ENCODE measurements at regions not wholly inside any gene's neighbourhood (a gene's known extent, or its start where the extent isn't known, plus 50 kb on each side); places are given as distances from the start of the nearest gene placed in this dataset.

DNA sequence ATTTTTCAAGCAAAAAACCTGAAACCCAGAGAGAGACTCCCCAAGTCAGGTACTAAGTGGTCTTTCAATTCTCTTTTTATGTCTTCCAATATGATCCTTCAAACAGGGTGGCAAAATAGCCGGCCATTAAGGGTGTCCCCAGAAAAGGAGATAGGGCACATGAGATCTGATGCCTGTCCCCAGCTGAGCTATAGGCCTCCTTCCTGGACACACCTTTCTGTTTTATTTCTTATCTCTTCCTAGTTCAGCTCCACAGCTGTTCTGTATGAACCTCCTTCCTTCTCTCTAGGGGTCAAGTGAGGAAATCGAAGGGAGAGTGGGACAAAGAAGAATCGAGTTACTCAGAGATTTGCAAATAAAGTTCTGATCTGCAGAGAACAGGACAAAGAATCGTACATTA is 112.4 kb upstream of the ATP1A1 start:
- no peak overlapping the region for H3K23ac ChIP-seq (ENCODE audit: low read length in 2 of 2)
- no peak overlapping the region for H2AFZ ChIP-seq (ENCODE audit: low read depth, low read length)
- no peak overlapping the region for H2AK5ac ChIP-seq (ENCODE audit: low read length, severe bottlenecking)
- H3K4ac ChIP-seq (ENCODE audit: low read depth in 1 of 2, low read length in 2 of 2), result no peak overlapping the region
- H3K9me3 ChIP-seq (ENCODE audit: control insufficient read depth, low read length), result no peaks in the 10 kb centered on the region
- no peak overlapping the region for H3K9ac ChIP-seq (ENCODE audit: low read length)
- no peak for DNase-seq
- H2BK12ac ChIP-seq (ENCODE audit: low read length in 2 of 2), result no peak overlapping the region
- H3K27ac ChIP-seq (ENCODE audit: low read length, poor library complexity, severe bottlenecking), result no peak overlapping the region
- H3K4me3 ChIP-seq (ENCODE audit: insufficient read depth in 1 of 2, low read depth in 1 of 2, low read length in 2 of 2), result no peak overlapping the region
- no peak overlapping the region for H4K8ac ChIP-seq (ENCODE audit: low read length)
- no peak overlapping the region for H3K14ac ChIP-seq (ENCODE audit: low read length in 2 of 2)
- no peak overlapping the region for H4K91ac ChIP-seq (ENCODE audit: low read length)
- H3K4me2 ChIP-seq (ENCODE audit: low read length, poor library complexity, severe bottlenecking), result no peak overlapping the region
- whole genome bisulfite sequencing, result 78% methylated on average over 4 of the region's 4 CpGs
- no peak overlapping the region for H2BK5ac ChIP-seq (ENCODE audit: low read depth, low read length, poor library complexity, severe bottlenecking)
- H3K18ac ChIP-seq (ENCODE audit: low read depth in 1 of 2, low read length in 2 of 2), result no peak overlapping the region
- H3K27me3 ChIP-seq (ENCODE audit: control insufficient read depth in 1 of 2, insufficient read depth in 1 of 2, low read length in 2 of 2), result peaks cover 15 to 31% of the 10 kb centered on the region in 2 experiments
- H2BK15ac ChIP-seq (ENCODE audit: low read depth, poor library complexity, severe bottlenecking), result no peak overlapping the region
- H2BK120ac ChIP-seq (ENCODE audit: low read depth, low read length), result no peak overlapping the region
- peaks cover 8% of the 10 kb centered on the region for H3K4me1 ChIP-seq (ENCODE audit: control insufficient read depth, insufficient read depth, low read depth, low read length)
- H3K79me1 ChIP-seq (replicated peaks; ENCODE audit: low read length, poor library complexity, severe bottlenecking), result no peaks in the 10 kb centered on the region
- no peaks in the 10 kb centered on the region for H3K36me3 ChIP-seq (ENCODE audit: control insufficient read depth in 1 of 2, insufficient read depth in 2 of 2, low read depth in 1 of 2, low read length in 2 of 2)

DNA sequence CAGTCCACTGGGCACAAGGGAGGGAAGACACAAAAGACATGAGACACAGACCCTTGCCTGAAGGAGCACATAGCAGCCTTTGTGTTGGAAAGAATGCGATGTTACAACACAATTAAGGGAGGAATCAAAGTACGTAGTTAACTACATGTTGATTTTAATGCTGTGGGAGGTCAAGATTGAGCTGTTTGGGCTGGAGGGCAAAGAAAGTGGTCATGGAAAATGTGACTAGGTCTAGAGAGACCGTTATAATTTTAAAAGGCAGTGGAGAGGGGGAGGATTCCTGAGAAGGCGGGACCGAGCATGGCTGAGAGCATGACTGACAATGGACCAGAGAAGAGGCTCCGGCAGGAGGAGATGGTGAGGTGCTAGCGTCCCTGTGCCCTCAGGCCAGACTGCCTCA is 111.8 kb upstream of the ATP1A1 start:
- Histone ChIP-seq H3K14ac (ENCODE audit: low read length in 2 of 2) (no peak overlapping the region), H3K9me3 (ENCODE audit: control insufficient read depth, low read length) (no peaks in the 10 kb centered on the region), H3K23ac (ENCODE audit: low read length in 2 of 2) (no peak overlapping the region), H3K27me3 (ENCODE audit: control insufficient read depth in 1 of 2, insufficient read depth in 1 of 2, low read length in 2 of 2) (peaks cover 15 to 31% of the 10 kb centered on the region in 2 experiments), H2AK5ac (ENCODE audit: low read length, severe bottlenecking) (no peak overlapping the region), H3K79me1 (replicated peaks; ENCODE audit: low read length, poor library complexity, severe bottlenecking) (no peaks in the 10 kb centered on the region), H3K18ac (ENCODE audit: low read depth in 1 of 2, low read length in 2 of 2) (no peak overlapping the region), H2BK12ac (ENCODE audit: low read length in 2 of 2) (no peak overlapping the region), H3K27ac (ENCODE audit: low read length, poor library complexity, severe bottlenecking) (no peak overlapping the region), H2BK120ac (ENCODE audit: low read depth, low read length) (no peak overlapping the region), H2AFZ (ENCODE audit: low read depth, low read length) (no peak overlapping the region), H4K8ac (ENCODE audit: low read length) (no peak overlapping the region), H3K4me3 (ENCODE audit: insufficient read depth in 1 of 2, low read depth in 1 of 2, low read length in 2 of 2) (no peak overlapping the region), H2BK15ac (ENCODE audit: low read depth, poor library complexity, severe bottlenecking) (no peak overlapping the region), H3K36me3 (ENCODE audit: control insufficient read depth in 1 of 2, insufficient read depth in 2 of 2, low read depth in 1 of 2, low read length in 2 of 2) (no peaks in the 10 kb centered on the region), H2BK5ac (ENCODE audit: low read depth, low read length, poor library complexity, severe bottlenecking) (no peak overlapping the region), H3K9ac (ENCODE audit: low read length) (no peak overlapping the region), H3K4ac (ENCODE audit: low read depth in 1 of 2, low read length in 2 of 2) (no peak overlapping the region), H3K4me2 (ENCODE audit: low read length, poor library complexity, severe bottlenecking) (no peak overlapping the region), H3K4me1 (ENCODE audit: control insufficient read depth, insufficient read depth, low read depth, low read length) (peaks cover 6% of the 10 kb centered on the region), H4K91ac (ENCODE audit: low read length) (no peak overlapping the region)
- 65% methylated on average over 6 of the region's 7 CpGs for WGBS
- no peak for DNase-seq

DNA sequence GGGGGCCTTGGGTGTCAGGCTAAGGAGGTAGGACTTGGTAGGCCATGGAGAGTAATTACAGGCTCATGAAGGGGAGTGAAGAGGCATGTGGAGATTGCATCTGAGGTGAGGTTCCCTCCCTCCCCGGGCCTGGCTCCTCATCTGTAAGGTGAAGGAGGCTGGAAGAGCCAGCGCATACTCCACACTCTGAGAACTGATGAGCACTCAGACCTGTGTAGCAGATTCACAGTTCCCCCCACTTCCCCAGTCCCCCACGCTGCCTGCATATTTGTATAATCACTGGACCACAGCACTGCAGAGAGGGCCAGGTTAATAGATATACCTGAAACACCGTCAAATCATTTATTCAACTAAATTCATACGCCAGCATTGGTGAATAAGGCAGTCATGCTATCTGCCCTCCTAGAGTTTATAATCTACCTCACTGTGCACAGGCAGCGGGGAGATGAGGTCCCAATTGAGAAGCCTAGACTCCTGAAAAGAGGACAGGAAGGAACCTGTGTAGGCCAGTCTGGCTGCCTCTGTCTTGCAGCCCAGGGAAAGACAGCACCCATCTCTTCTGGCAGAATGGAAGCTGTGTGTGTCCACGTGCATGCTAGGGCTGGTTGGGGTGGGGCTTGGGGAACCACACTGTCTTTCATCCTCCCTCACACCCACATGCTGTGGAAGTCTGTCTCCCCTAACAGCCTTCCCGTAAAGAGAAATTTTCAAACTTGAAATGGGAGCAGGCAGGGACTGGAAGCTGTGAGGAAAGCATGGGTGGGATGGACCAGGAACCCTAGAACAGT is 110.6 kb upstream of the ATP1A1 start:
- H3K4ac ChIP-seq (ENCODE audit: low read depth in 1 of 2, low read length in 2 of 2), result no peak overlapping the region
- H3K9me3 ChIP-seq (ENCODE audit: control insufficient read depth, low read length), result no peaks in the 10 kb centered on the region
- no peak overlapping the region for H3K9ac ChIP-seq (ENCODE audit: low read length)
- H3K4me3 ChIP-seq (ENCODE audit: insufficient read depth in 1 of 2, low read depth in 1 of 2, low read length in 2 of 2), result no peak overlapping the region
- no peak overlapping the region for H4K8ac ChIP-seq (ENCODE audit: low read length)
- no peak overlapping the region for H3K14ac ChIP-seq (ENCODE audit: low read length in 2 of 2)
- H2BK12ac ChIP-seq (ENCODE audit: low read length in 2 of 2), result no peak overlapping the region
- H3K18ac ChIP-seq (ENCODE audit: low read depth in 1 of 2, low read length in 2 of 2), result no peak overlapping the region
- no peak overlapping the region for H2BK15ac ChIP-seq (ENCODE audit: low read depth, poor library complexity, severe bottlenecking)
- no peak overlapping the region for H2AFZ ChIP-seq (ENCODE audit: low read depth, low read length)
- peaks cover 15 to 31% of the 10 kb centered on the region in 2 experiments for H3K27me3 ChIP-seq (ENCODE audit: control insufficient read depth in 1 of 2, insufficient read depth in 1 of 2, low read length in 2 of 2)
- WGBS, result 90% methylated on average over 6 of the region's 8 CpGs
- no peaks in the 10 kb centered on the region for H3K79me1 ChIP-seq (replicated peaks; ENCODE audit: low read length, poor library complexity, severe bottlenecking)
- H3K23ac ChIP-seq (ENCODE audit: low read length in 2 of 2), result no peak overlapping the region
- no peak overlapping the region for H4K91ac ChIP-seq (ENCODE audit: low read length)
- no peak overlapping the region for H3K4me2 ChIP-seq (ENCODE audit: low read length, poor library complexity, severe bottlenecking)
- H3K36me3 ChIP-seq (ENCODE audit: control insufficient read depth in 1 of 2, insufficient read depth in 2 of 2, low read depth in 1 of 2, low read length in 2 of 2), result no peaks in the 10 kb centered on the region
- H2AK5ac ChIP-seq (ENCODE audit: low read length, severe bottlenecking), result no peak overlapping the region
- no peak overlapping the region for H2BK5ac ChIP-seq (ENCODE audit: low read depth, low read length, poor library complexity, severe bottlenecking)
- H2BK120ac ChIP-seq (ENCODE audit: low read depth, low read length), result no peak overlapping the region
- H3K27ac ChIP-seq (ENCODE audit: low read length, poor library complexity, severe bottlenecking), result no peak overlapping the region
- no peak for DNase-seq
- no peaks in the 10 kb centered on the region for H3K4me1 ChIP-seq (ENCODE audit: control insufficient read depth, insufficient read depth, low read depth, low read length)

DNA sequence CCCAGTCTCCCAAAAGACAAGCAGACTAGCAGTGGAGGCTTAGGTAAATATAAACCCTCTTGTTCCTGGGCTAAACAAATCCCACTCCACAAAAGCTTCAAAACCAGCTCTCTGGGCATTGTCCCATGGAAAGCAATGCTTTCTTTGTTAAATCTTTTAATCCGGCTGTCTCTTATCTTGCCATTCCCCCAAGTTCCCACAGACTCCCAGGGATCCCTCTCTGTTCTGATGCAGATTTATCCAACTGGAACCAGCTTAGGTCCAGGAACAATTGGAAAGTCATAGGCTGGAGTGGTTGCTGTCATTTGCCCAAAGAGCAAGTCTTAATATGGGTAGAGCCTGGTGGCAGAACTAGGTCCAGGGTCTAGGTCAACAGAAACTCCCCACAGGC is 110.1 kb upstream of the ATP1A1 start:
- no peak overlapping the region for H3K4me3 ChIP-seq (ENCODE audit: insufficient read depth in 1 of 2, low read depth in 1 of 2, low read length in 2 of 2)

More for the DNA sequence above, 110.1 kb upstream of the ATP1A1 start:
- H2BK12ac ChIP-seq (ENCODE audit: low read length in 2 of 2), result no peak overlapping the region
- no peak overlapping the region for H3K4me2 ChIP-seq (ENCODE audit: low read length, poor library complexity, severe bottlenecking)
- no peak overlapping the region for H2BK120ac ChIP-seq (ENCODE audit: low read depth, low read length)
- no peak overlapping the region for H3K14ac ChIP-seq (ENCODE audit: low read length in 2 of 2)
- H4K91ac ChIP-seq (ENCODE audit: low read length), result no peak overlapping the region
- no peak for DNase-seq
- no peak overlapping the region for H3K9ac ChIP-seq (ENCODE audit: low read length)
- no peaks in the 10 kb centered on the region for H3K36me3 ChIP-seq (ENCODE audit: control insufficient read depth in 1 of 2, insufficient read depth in 2 of 2, low read depth in 1 of 2, low read length in 2 of 2)
- no peak overlapping the region for H3K4ac ChIP-seq (ENCODE audit: low read depth in 1 of 2, low read length in 2 of 2)
- H3K9me3 ChIP-seq (ENCODE audit: control insufficient read depth, low read length), result no peaks in the 10 kb centered on the region
- H3K27me3 ChIP-seq (ENCODE audit: control insufficient read depth in 1 of 2, insufficient read depth in 1 of 2, low read length in 2 of 2), result peaks cover 15 to 30% of the 10 kb centered on the region in 2 experiments
- H2BK15ac ChIP-seq (ENCODE audit: low read depth, poor library complexity, severe bottlenecking), result no peak overlapping the region
- H4K8ac ChIP-seq (ENCODE audit: low read length), result no peak overlapping the region
- no peak overlapping the region for H3K23ac ChIP-seq (ENCODE audit: low read length in 2 of 2)
- no peak overlapping the region for H3K18ac ChIP-seq (ENCODE audit: low read depth in 1 of 2, low read length in 2 of 2)
- WGBS, result 100% methylated on average over 1 of the region's 1 CpG
- no peak overlapping the region for H2AK5ac ChIP-seq (ENCODE audit: low read length, severe bottlenecking)
- H2AFZ ChIP-seq (ENCODE audit: low read depth, low read length), result no peak overlapping the region
- no peak overlapping the region for H2BK5ac ChIP-seq (ENCODE audit: low read depth, low read length, poor library complexity, severe bottlenecking)
- peaks cover under 1% of the 10 kb centered on the region for H3K4me1 ChIP-seq (ENCODE audit: control insufficient read depth, insufficient read depth, low read depth, low read length)
- no peaks in the 10 kb centered on the region for H3K79me1 ChIP-seq (replicated peaks; ENCODE audit: low read length, poor library complexity, severe bottlenecking)
- no peak overlapping the region for H3K27ac ChIP-seq (ENCODE audit: low read length, poor library complexity, severe bottlenecking)

Data from mesenchymal stem cell (in vitro differentiated cells and primary cell).